ENCODE measurements at regions not wholly inside any gene's neighbourhood (a gene's known extent, or its start where the extent isn't known, plus 50 kb on each side); places are given as distances from the start of the nearest gene placed in this dataset.

GRCh38 chr12:128170181-128170580, 96.8 kb upstream of the TMEM132C start:
- no peak for DNase-seq (ENCODE audit: low spot score)
- ChIA-PET CTCF (ENCODE audit: unreplicated experiment) (no interaction called here), POLR2A (no interaction called here)
- H2AFZ ChIP-seq (ENCODE audit: low read length): no peak overlapping the region
- H3K27ac ChIP-seq (ENCODE audit: low read depth, low read length, poor library complexity, severe bottlenecking): no peak overlapping the region
- H3K4me3 ChIP-seq (ENCODE audit: low read depth, low read length, poor library complexity, severe bottlenecking): no peak overlapping the region
- BruUV-seq (replicated peaks): no TSS peak
- no peaks in the 10 kb centered on the region for H3K36me3 ChIP-seq (ENCODE audit: insufficient read depth, low read length)
- no peaks in the 10 kb centered on the region for H3K9me2 ChIP-seq (ENCODE audit: insufficient read depth, low read length)
- H3K4me1 ChIP-seq (ENCODE audit: insufficient read depth, low read length, poor library complexity, severe bottlenecking): no peaks in the 10 kb centered on the region
- no peaks in the 10 kb centered on the region for H3K9me3 ChIP-seq (ENCODE audit: low read length)
- no peak overlapping the region for H3K4me2 ChIP-seq (ENCODE audit: low read length)
- H4K20me1 ChIP-seq (ENCODE audit: insufficient read depth, low read length): no peaks in the 10 kb centered on the region
- no peak for TF ChIP-seq CTCF (conservative IDR thresholded peaks at IDR 0.05; ENCODE audit: low read length)
- no peak for TF ChIP-seq EZH2phosphoT487 (IDR thresholded peaks at IDR 0.05; ENCODE audit: borderline replicate concordance, low read depth, low read length)
- intact Hi-C loops (cut with micrococcal nuclease; ENCODE audit: unreplicated experiment): no loop called here
- H3K79me2 ChIP-seq (ENCODE audit: insufficient read depth, low read depth, low read length): no peaks in the 10 kb centered on the region

- Histone ChIP-seq H3K4me1 (ENCODE audit: insufficient read depth, low read length, poor library complexity, severe bottlenecking) (no peaks in the 10 kb centered on the region), H3K9me2 (ENCODE audit: insufficient read depth, low read length) (no peaks in the 10 kb centered on the region), H3K4me2 (ENCODE audit: low read length) (no peak overlapping the region), H3K9me3 (ENCODE audit: low read length) (no peaks in the 10 kb centered on the region), H3K36me3 (ENCODE audit: insufficient read depth, low read length) (no peaks in the 10 kb centered on the region), H4K20me1 (ENCODE audit: insufficient read depth, low read length) (no peaks in the 10 kb centered on the region), H2AFZ (ENCODE audit: low read length) (no peak overlapping the region), H3K27ac (ENCODE audit: low read depth, low read length, poor library complexity, severe bottlenecking) (no peak overlapping the region), H3K4me3 (ENCODE audit: low read depth, low read length, poor library complexity, severe bottlenecking) (no peak overlapping the region), H3K79me2 (ENCODE audit: insufficient read depth, low read depth, low read length) (no peaks in the 10 kb centered on the region)
- DNase-seq (ENCODE audit: low spot score): no peak
- BruUV-seq (replicated peaks): no TSS peak
- POLR2A ChIA-PET: no interaction called here
- CTCF ChIA-PET (ENCODE audit: unreplicated experiment): no interaction called here
- intact Hi-C loops (cut with micrococcal nuclease; ENCODE audit: unreplicated experiment): no loop called here
- no peak for TF ChIP-seq CTCF (conservative IDR thresholded peaks at IDR 0.05; ENCODE audit: low read length)
- TF ChIP-seq EZH2phosphoT487 (IDR thresholded peaks at IDR 0.05; ENCODE audit: borderline replicate concordance, low read depth, low read length): no peak
Observed at GRCh38 chr12:128178565-128178964, 88.4 kb upstream of the TMEM132C start.

GRCh38 chr12:128178966-128179365, 88.0 kb upstream of the TMEM132C start:
- Histone ChIP-seq H4K20me1 (ENCODE audit: insufficient read depth, low read length) (no peaks in the 10 kb centered on the region), H3K36me3 (ENCODE audit: insufficient read depth, low read length) (no peaks in the 10 kb centered on the region), H3K27ac (ENCODE audit: low read depth, low read length, poor library complexity, severe bottlenecking) (no peak overlapping the region), H3K79me2 (ENCODE audit: insufficient read depth, low read depth, low read length) (no peaks in the 10 kb centered on the region), H3K9me3 (ENCODE audit: low read length) (no peaks in the 10 kb centered on the region), H3K4me1 (ENCODE audit: insufficient read depth, low read length, poor library complexity, severe bottlenecking) (no peaks in the 10 kb centered on the region), H3K4me2 (ENCODE audit: low read length) (no peak overlapping the region), H3K4me3 (ENCODE audit: low read depth, low read length, poor library complexity, severe bottlenecking) (no peak overlapping the region), H2AFZ (ENCODE audit: low read length) (no peak overlapping the region), H3K9me2 (ENCODE audit: insufficient read depth, low read length) (no peaks in the 10 kb centered on the region)
- ChIA-PET CTCF (ENCODE audit: unreplicated experiment) (no interaction called here), POLR2A (no interaction called here)
- no peak for DNase-seq (ENCODE audit: low spot score)
- BruUV-seq (replicated peaks): no TSS peak
- intact Hi-C loops (cut with micrococcal nuclease; ENCODE audit: unreplicated experiment): no loop called here
- no peak for TF ChIP-seq CTCF (conservative IDR thresholded peaks at IDR 0.05; ENCODE audit: low read length)
- TF ChIP-seq EZH2phosphoT487 (IDR thresholded peaks at IDR 0.05; ENCODE audit: borderline replicate concordance, low read depth, low read length): no peak
